HG02642 (cell line): ENCODE measurements at regions not wholly inside any gene's neighbourhood (a gene's known extent, or its start where the extent isn't known, plus 50 kb on each side); places are given as distances from the start of the nearest gene placed in this dataset.

Experiments
- ATAC-seq: cut with Tn5 transposase; IDR thresholded peaks from one replicate; pipeline ENCODE4 v1.9.1; 2021; ENCODE audit warnings: mild to moderate bottlenecking; ENCODE audit not compliant: unreplicated experiment, poor library complexity

DNA sequence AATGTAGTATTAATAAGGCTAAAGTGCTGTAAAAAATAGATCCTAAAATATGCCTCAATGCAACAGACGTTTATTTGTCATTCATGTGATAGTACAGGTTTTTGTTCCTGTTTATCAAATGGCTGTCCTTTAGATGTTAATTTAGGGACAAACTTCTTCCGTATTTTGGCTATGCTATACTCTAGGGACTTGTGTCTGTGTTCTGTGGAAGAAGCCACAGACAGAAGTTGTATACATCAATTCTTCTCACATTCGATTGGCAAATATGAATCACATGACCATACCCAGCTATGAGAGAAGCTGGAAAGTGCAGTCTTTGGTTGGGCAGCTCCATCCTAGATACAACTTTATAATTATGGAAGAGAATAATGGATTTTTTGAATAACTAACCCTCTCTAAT is 232.7 kb upstream of the SNX7 start:
- ATAC-seq, result no peak

GRCh38 chr1:98427664-98428063 is 233.9 kb upstream of the SNX7 start:
- ATAC-seq, result no peak

DNA sequence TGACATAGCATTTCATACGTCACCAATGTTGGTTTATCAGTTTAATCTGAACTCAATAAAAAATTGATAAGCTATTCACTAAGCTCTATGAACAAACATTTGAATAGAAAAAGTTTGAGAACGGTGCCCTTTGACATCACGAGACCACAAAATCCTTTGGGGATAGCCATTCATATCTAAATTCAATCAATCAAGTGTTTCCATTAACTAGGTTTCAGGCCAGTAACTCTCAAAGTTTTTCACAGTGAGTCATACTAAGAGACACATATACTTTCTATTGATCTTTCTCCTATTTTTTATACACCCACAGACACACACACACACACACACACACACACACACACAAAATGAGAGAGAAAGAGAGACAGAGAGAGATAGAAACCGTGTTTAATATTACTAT is 235.4 kb upstream of the SNX7 start:
- no peak for ATAC-seq

GRCh38 chr1:98422816-98423215 is 238.7 kb upstream of the SNX7 start:
- ATAC-seq, result no peak

GRCh38 chr1:98421085-98421435 is 240.5 kb upstream of the SNX7 start:
- ATAC-seq, result no peak

GRCh38 chr1:98420376-98421084 is 241.0 kb upstream of the SNX7 start:
- no peak for ATAC-seq

DNA sequence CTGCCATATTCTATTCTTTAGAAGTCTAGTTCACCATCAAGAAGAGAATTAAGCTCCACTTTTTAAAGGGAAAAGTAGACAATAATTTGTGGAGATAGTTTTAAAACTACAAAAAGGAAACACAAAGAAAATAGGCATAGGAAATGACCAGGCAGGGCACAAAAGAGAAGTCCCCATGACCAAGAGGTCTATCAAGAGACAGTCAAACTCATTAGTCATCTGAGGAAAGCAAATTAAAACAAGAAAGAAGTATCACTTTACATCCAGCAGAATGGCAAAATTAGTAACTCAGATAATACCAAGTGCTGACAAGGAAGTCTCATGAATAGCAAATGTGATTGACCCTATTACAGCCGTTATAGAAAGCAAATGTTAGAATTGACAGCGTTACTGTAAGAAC is 243.7 kb upstream of the SNX7 start:
- no peak for ATAC-seq

DNA sequence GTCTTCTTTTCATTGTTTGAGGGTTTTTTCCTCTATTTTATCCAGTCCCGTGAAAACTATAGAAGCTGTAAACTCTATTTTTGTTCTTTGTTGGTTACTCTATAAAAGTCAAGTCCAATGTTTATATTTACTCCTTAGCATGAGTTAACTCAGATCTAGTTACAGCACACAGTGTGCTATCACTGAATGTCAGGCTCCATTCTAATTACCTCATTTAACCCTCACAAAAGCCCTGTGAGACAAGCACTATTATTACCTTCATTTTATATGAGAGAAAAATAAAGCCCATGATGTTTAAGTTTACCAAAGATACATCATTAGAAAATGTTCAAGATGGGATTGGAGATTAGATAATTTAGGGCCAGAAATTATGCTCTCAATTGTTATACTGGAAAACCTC is 251.4 kb upstream of the SNX7 start:
- no peak for ATAC-seq

DNA sequence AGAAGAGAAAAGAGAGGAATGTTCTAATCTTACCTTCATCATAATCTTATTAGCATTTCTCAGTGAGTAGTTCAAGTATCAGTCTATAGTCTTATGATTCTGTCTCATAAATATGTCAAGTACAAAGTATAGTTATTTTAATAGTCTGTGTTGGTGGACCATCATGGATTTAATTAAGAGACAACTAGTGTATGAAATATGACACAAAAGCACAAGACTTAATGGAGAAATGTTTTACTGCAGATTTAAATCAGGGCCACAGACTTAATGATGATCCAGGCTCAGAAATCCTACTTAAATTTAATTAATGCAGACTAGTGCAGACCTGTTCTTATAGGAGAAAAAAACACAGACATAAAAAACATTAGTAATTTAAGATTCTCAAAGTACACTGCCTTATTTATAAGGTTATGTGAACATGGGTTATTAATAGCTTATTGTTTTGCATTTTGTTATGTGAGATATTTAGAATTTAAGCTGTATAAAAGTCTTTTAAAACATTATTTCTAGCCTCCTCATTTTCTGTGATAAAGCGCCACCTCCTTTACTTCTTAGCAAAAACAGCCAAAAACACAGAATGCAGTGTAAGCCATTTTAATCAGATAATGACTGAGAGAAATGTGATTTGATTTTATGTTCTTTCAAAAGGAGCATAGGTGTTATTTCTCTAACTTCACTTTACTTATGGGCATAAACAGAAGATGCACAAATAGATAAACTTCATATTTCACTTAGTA is 255.0 kb upstream of the SNX7 start:
- no peak for ATAC-seq

DNA sequence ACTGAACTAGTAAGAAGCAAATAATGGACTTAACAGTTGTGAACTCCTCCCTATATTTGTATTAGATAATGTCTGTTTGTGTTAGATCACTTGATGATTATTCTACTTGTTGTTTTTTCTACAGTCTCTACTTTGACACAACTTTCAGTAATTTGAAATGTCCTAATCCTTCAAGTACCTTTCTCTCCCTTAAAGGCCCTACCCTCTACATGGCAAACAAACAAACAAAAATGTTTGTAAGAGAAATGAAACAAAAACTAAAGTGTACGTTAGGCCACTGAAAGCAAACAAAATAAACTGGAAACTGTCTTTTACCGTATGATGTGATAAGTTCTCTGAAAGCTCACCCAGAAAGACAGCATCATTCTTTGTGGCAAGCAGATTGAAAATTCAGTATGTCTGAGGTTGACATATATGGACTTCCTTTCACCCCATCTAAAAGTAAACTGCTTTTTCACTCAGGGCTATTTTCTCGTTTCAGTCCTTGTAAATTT is 255.9 kb upstream of the SNX7 start:
- no peak for ATAC-seq

- no peak for ATAC-seq
Observed at GRCh38 chr1:98404866-98405265, 256.7 kb upstream of the SNX7 start.

- ATAC-seq, result no peak
Observed at GRCh38 chr1:98403963-98404480, 257.5 kb upstream of the SNX7 start.

DNA sequence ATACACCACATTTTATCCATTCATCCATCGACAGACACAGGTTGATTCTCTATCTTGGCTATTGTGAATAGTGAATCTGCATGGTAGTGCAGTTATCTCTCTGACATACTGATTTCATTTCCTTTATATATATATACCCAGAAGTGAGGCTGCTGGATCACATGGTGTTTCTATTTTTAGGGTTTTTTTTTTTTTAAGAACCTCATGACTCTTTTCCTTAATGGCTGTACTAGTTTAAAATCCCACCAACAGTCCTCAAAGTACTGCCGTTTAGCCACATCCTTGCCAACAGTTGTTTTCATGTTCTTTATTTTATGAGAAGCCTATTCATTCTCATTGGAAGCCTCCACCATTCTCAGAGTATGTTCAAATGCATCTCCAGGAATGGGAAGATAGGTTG is 258.7 kb upstream of the SNX7 start:
- ATAC-seq, result no peak

- no peak for ATAC-seq
Observed at GRCh38 chr1:98400446-98400845, 261.1 kb upstream of the SNX7 start.

DNA sequence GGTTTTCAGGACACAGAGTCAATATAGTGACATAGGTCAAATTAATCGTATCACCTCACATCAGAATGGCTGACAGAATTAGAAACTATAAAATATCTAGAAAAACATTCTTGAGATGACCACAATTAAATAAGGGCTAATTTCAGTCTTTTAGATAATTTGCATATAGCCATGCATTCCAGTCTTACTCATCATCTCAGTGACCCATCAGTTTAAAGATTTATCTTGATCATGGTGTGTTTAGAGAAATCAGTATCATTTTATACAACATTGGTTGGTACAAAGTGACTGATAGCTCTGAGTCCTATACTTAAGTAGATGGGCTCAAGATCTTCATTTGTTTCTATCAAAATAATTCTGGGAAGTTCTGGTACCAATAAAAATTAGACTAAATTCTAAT is 262.3 kb upstream of the SNX7 start:
- ATAC-seq, result no peak

GRCh38 chr1:98398649-98399048 is 262.9 kb upstream of the SNX7 start:
- no peak for ATAC-seq

- ATAC-seq, result no peak
Observed at GRCh38 chr1:98398092-98398491, 263.4 kb upstream of the SNX7 start.

- ATAC-seq, result no peak
Observed at GRCh38 chr1:98393719-98394118, 267.8 kb upstream of the SNX7 start.

- no peak for ATAC-seq
Observed at GRCh38 chr1:98391175-98391574, 270.3 kb upstream of the SNX7 start.

DNA sequence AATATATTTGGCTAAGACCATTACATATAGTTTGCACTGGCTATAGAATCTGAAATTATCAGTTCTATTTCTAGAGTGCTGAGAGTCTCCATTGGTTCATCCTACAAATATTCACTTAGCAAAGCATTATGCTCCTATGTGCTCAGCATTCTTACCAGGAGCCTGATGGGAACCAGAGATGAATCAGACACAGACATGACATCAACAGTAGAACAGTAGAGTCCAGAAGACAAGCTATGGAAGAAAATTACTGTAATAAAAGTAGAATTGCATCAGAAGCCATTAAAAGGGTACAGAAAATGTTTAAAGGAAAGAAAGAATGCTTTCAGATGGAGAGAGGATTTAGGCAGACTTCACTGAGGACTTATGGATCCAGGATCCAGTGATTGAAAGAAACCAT is 271.7 kb upstream of the SNX7 start:
- ATAC-seq, result no peak

GRCh38 chr1:98388441-98388840 is 273.1 kb upstream of the SNX7 start:
- ATAC-seq, result no peak

GRCh38 chr1:98387701-98388100 is 273.8 kb upstream of the SNX7 start:
- ATAC-seq, result no peak
